HL-60 (cell line): ENCODE measurements at regions not wholly inside any gene's neighbourhood (a gene's known extent, or its start where the extent isn't known, plus 50 kb on each side); places are given as distances from the start of the nearest gene placed in this dataset.

ENCODE experiments used
- CTCF ChIP-seq: IDR thresholded peaks from one replicate; pipeline ENCODE4 v1.5.1; 2011; ENCODE audit warnings: low read length, control low read depth, inconsistent platforms; ENCODE audit not compliant: insufficient read depth
- POLR2AphosphoS5 ChIP-seq: IDR thresholded peaks from 2 replicates; pipeline ENCODE4 v1.6.1; 2012; ENCODE audit warnings: low read depth
- SPI1 ChIP-seq: IDR thresholded peaks from 2 replicates; pipeline ENCODE4 v1.6.1; 2012; ENCODE audit warnings: low read depth, mild to moderate bottlenecking, borderline replicate concordance
- TF ChIP-seq, protein P1 (sequence below): IDR thresholded peaks from 2 replicates; pipeline ENCODE4 v1.6.1; 2012; ENCODE audit warnings: low read depth; ENCODE audit not compliant: insufficient replicate concordance

GRCh38 chr2:56478027-56478426 is 294.2 kb downstream of the CCDC85A start:
- TF ChIP-seq CTCF (no peak), SPI1 (no peak), POLR2AphosphoS5 (no peak)
- TF ChIP-seq, protein P1, sequence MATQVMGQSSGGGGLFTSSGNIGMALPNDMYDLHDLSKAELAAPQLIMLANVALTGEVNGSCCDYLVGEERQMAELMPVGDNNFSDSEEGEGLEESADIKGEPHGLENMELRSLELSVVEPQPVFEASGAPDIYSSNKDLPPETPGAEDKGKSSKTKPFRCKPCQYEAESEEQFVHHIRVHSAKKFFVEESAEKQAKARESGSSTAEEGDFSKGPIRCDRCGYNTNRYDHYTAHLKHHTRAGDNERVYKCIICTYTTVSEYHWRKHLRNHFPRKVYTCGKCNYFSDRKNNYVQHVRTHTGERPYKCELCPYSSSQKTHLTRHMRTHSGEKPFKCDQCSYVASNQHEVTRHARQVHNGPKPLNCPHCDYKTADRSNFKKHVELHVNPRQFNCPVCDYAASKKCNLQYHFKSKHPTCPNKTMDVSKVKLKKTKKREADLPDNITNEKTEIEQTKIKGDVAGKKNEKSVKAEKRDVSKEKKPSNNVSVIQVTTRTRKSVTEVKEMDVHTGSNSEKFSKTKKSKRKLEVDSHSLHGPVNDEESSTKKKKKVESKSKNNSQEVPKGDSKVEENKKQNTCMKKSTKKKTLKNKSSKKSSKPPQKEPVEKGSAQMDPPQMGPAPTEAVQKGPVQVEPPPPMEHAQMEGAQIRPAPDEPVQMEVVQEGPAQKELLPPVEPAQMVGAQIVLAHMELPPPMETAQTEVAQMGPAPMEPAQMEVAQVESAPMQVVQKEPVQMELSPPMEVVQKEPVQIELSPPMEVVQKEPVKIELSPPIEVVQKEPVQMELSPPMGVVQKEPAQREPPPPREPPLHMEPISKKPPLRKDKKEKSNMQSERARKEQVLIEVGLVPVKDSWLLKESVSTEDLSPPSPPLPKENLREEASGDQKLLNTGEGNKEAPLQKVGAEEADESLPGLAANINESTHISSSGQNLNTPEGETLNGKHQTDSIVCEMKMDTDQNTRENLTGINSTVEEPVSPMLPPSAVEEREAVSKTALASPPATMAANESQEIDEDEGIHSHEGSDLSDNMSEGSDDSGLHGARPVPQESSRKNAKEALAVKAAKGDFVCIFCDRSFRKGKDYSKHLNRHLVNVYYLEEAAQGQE = no peak
